Upper lobe of right lung (tissue), 1 donor: ENCODE measurements at regions not wholly inside any gene's neighbourhood (a gene's known extent, or its start where the extent isn't known, plus 50 kb on each side); places are given as distances from the start of the nearest gene placed in this dataset.
"Not testable (repeated sequence)": the region's sequence is repeated elsewhere in the genome, so short reads cannot be mapped to it uniquely, and the experiment has no call there.

ENCODE experiments used
- ATAC-seq: fragments of 200-7000 bp; cut with Tn5 transposase; one replicate; pipeline ENCODE4 v1.9.1; 2020; ENCODE audit warnings: mild to moderate bottlenecking, moderate library complexity
- DNase-seq: peaks from one replicate; pipeline ENCODE4 v3.0.0-alpha.2; 2020
- H3K27ac ChIP-seq: fragments of 200-600 bp; one replicate; pipeline ENCODE4 v1.8.0; 2022
- H3K27me3 ChIP-seq: fragments of 200-600 bp; one replicate; pipeline ENCODE4 v1.8.0; 2022; ENCODE audit warnings: mild to moderate bottlenecking
- H3K36me3 ChIP-seq: fragments of 200-600 bp; one replicate; pipeline ENCODE4 v1.8.0; 2022
- H3K4me1 ChIP-seq: fragments of 200-600 bp; one replicate; pipeline ENCODE4 v1.8.0; 2022
- H3K4me3 ChIP-seq: fragments of 200-600 bp; one replicate; pipeline ENCODE4 v1.8.0; 2022; ENCODE audit warnings: mild to moderate bottlenecking
- H3K9me3 ChIP-seq: fragments of 200-600 bp; one replicate; pipeline ENCODE4 v1.8.0; 2022
- CTCF ChIP-seq: fragments of 200-600 bp; IDR thresholded peaks from one replicate; pipeline ENCODE4 v1.8.0; 2022; ENCODE audit warnings: antibody characterized with exemption
- intact Hi-C: fragments of 100-400 bp; cut with DNase I; formaldehyde crosslinking; loops from one replicate; pipeline ENCODE4 v1.11.0; 2022
- donor health status: DM: no; HTN: yes; CAD: no; lungs with severe emphysema.

DNA sequence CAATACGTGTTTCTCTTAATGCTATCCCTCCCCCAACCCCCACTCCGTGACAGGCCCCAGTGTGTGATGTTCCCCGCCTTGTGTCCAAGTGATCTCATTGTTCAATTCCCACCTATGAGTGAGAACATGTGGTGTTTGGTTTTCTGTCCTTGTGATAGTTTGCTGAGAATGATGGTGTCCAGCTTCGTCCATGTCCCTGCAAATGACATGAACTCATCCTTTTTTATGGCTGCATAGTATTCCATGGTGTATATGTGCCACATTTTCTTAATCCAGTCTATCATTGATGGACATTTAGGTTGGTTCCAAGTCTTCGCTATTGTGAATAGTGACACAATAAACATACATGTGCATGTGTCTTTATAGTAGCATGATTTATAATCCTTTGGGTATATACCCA, 52.5 kb downstream of the KIAA0408 start:
- ATAC-seq, intact Hi-C loops, DNase-seq, H3K4me1 ChIP-seq, H3K27me3 ChIP-seq, H3K27ac ChIP-seq, H3K9me3 ChIP-seq, H3K36me3 ChIP-seq, H3K4me3 ChIP-seq: not testable (repeated sequence)

GRCh38 chr6:127406122-127406521, 53.1 kb downstream of the KIAA0408 start:
- H3K36me3 ChIP-seq, result no peaks in the 10 kb centered on the region
- intact Hi-C loops, result no loop called here
- DNase-seq (no peak), ATAC-seq (no peak)
- H3K27ac ChIP-seq, result no peak overlapping the region
- H3K4me3 ChIP-seq, result no peak overlapping the region
- no peak for TF ChIP-seq CTCF
- H3K9me3 ChIP-seq, result no peaks in the 10 kb centered on the region
- no peaks in the 10 kb centered on the region for H3K27me3 ChIP-seq
- no peaks in the 10 kb centered on the region for H3K4me1 ChIP-seq

DNA sequence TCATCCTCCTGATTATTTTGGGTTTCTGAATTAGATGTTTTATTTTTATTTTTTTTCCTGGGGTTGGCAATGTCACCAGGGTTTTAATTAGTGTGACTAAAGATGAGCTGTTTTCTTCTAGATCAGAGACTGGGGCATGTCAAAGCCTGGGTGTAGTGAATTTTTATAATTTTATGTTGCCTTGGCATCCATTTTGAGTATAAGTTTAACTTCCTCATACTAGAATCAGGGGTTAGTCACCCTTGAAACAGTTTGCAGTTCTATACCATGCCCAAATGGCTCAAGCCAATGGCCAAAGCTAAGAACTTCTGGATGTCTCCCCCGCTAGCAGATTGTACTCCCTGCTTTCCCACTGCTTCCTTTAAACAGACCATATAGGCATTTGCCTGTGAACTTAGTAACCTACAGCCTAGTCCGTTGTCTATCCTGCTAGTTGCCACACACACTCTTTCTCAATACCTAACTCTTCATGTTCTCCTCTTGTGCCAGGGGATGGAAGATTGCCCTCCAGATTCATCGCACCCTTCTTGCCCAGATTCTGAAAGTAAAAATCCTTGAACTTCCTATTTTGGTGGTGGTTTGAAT, 54.5 kb downstream of the KIAA0408 start:
- H3K27ac ChIP-seq, result no peak overlapping the region

DNA sequence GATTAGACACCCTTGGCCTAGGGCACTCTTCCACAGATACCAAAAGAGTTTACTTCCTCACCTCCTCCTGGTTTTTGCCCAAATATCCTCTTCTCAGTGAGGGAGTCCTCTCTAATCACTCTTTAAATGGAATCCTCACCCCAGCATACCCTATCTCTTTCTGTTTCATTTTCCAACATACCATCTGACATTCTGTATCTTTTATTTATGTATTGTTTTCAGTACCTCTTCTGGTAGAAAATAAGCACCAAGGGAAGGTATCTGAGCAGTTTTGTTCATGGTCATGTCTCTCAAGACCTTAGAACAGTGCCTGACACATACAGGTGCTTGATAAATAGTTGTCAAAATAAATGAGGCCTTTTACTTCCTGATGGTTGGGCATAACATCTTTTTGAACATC, 55.1 kb downstream of the KIAA0408 start:
- H3K4me3 ChIP-seq, result no peak overlapping the region
- H3K27me3 ChIP-seq, result no peaks in the 10 kb centered on the region
- TF ChIP-seq CTCF, result no peak
- H3K36me3 ChIP-seq, result no peaks in the 10 kb centered on the region
- intact Hi-C loops, result no loop called here
- no peak for ATAC-seq
- H3K27ac ChIP-seq, result no peak overlapping the region
- no peaks in the 10 kb centered on the region for H3K9me3 ChIP-seq
- no peak for DNase-seq
- H3K4me1 ChIP-seq, result no peaks in the 10 kb centered on the region

More for the DNA sequence above, 54.5 kb downstream of the KIAA0408 start:
- Histone ChIP-seq H3K36me3 (no peaks in the 10 kb centered on the region), H3K4me3 (no peak overlapping the region), H3K4me1 (no peaks in the 10 kb centered on the region), H3K27me3 (no peaks in the 10 kb centered on the region), H3K9me3 (no peaks in the 10 kb centered on the region)
- DNase-seq, result no peak
- intact Hi-C loops, result no loop called here
- ATAC-seq, result peak; percentile 81
- TF ChIP-seq CTCF, result no peak

- intact Hi-C loops, result no loop called here
- ATAC-seq (peak; percentile 68), DNase-seq (no peak)
- Histone ChIP-seq H3K27ac (no peak overlapping the region), H3K4me3 (no peak overlapping the region), H3K4me1 (no peaks in the 10 kb centered on the region), H3K9me3 (no peaks in the 10 kb centered on the region), H3K27me3 (no peaks in the 10 kb centered on the region), H3K36me3 (no peaks in the 10 kb centered on the region)
- TF ChIP-seq CTCF, result no peak
These were observed 55.6 kb downstream of the KIAA0408 start for GRCh38 chr6:127403636-127404035.

DNA sequence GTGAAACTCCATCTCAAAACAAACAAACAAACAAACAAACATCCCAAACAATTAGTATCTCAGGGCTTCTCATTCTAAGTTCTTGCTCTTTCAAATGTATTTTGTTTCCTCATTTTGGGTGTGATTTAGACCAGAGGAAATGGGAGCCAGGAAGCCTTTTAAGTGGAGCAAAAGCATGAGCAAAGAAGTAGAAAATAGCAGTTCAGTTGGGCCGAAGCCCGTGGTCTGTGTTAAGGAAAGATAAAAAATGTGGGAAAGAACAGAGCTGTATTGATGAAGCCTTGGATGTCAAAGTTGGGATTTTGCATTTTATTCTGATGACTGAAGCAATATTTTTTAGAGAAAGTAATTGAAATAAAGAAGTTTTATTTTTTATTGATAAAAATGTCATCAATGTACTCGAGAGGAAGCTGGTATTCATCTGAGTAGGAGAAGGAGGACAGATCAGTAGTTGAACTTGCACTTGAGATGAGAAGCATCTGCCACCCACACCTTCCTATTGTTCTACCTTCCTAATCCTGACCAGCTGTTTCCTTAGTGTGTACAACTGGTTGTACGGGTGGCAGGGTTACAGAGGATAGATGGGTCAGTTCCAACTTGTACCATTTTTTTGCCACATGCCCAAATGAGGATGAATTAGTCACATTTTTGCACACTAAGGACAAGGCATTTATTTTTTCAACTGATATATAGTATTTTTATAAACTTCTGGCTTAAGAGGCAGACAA, 56.1 kb downstream of the KIAA0408 start:
- H3K27ac ChIP-seq, result no peak overlapping the region
- ATAC-seq (no peak), DNase-seq (no peak)
- H3K4me3 ChIP-seq, result no peak overlapping the region
- no peaks in the 10 kb centered on the region for H3K9me3 ChIP-seq
- no peaks in the 10 kb centered on the region for H3K27me3 ChIP-seq
- no peaks in the 10 kb centered on the region for H3K4me1 ChIP-seq
- TF ChIP-seq CTCF, result no peak
- intact Hi-C loops, result no loop called here
- H3K36me3 ChIP-seq, result no peaks in the 10 kb centered on the region
